Bronchial epithelial cell (primary cell): ENCODE measurements at regions not wholly inside any gene's neighbourhood (a gene's known extent, or its start where the extent isn't known, plus 50 kb on each side); places are given as distances from the start of the nearest gene placed in this dataset.

Experiments used
- DNase-seq: peaks from one replicate; pipeline ENCODE4 v3.0.0-alpha.2; 2010; ENCODE audit warnings: low read depth
- FAIRE-seq: peaks from 2 replicates; lab custom pipeline; 2011; peaks lifted over from hg19 to GRCh38; lab: Jason Lieb, UNC
- H3K27me3 ChIP-seq: 2 replicates; pipeline ENCODE4 v1.5.1; 2011; ENCODE audit warnings: low read length; ENCODE audit not compliant: control insufficient read depth, insufficient read depth
- H3K36me3 ChIP-seq: 2 replicates; pipeline ENCODE4 v1.5.1; 2011; ENCODE audit warnings: low read length; ENCODE audit not compliant: control insufficient read depth, insufficient read depth
- H3K4me3 ChIP-seq: 2 replicates; pipeline ENCODE4 v1.5.1; 2011; ENCODE audit warnings: mild to moderate bottlenecking, low read depth, low read length, control low read depth
- CTCF ChIP-seq: IDR thresholded peaks from 2 replicates; pipeline ENCODE4 v1.5.1; 2011; ENCODE audit warnings: mild to moderate bottlenecking, moderate library complexity, low read length, control low read depth, inconsistent platforms; ENCODE audit not compliant: insufficient read depth, severe bottlenecking

GRCh38 chr2:9753276-9753600 is 90.0 kb upstream of the TAF1B start:
- TF ChIP-seq CTCF: no peak
- DNase-seq: peak; percentile 99
- FAIRE-seq: peak; percentile 98
- Histone ChIP-seq H3K27me3 (no peaks in the 10 kb centered on the region), H3K4me3 (peak overlapping the region; percentile 40), H3K36me3 (no peaks in the 10 kb centered on the region)

GRCh38 chr2:9753665-9754531 is 89.4 kb upstream of the TAF1B start:
- H3K4me3 ChIP-seq: peak overlapping the region; percentile 14
- no peak for TF ChIP-seq CTCF
- FAIRE-seq (peak; percentile 79), DNase-seq (peak; percentile 79)
- H3K36me3 ChIP-seq: no peaks in the 10 kb centered on the region
- no peaks in the 10 kb centered on the region for H3K27me3 ChIP-seq

- no peaks in the 10 kb centered on the region for H3K36me3 ChIP-seq
- no peak overlapping the region for H3K4me3 ChIP-seq
- TF ChIP-seq CTCF: no peak
- DNase-seq (no peak), FAIRE-seq (no peak)
- H3K27me3 ChIP-seq: no peaks in the 10 kb centered on the region
Observed at GRCh38 chr2:9754532-9754887, 88.8 kb upstream of the TAF1B start.

GRCh38 chr2:9755008-9755407 is 88.3 kb upstream of the TAF1B start:
- FAIRE-seq: no peak
- H3K4me3 ChIP-seq: no peak overlapping the region

GRCh38 chr2:9755638-9756037 is 87.6 kb upstream of the TAF1B start:
- Histone ChIP-seq H3K36me3 (no peaks in the 10 kb centered on the region), H3K4me3 (no peak overlapping the region), H3K27me3 (no peaks in the 10 kb centered on the region)
- no peak for DNase-seq
- no peak for FAIRE-seq
- TF ChIP-seq CTCF: no peak

More at GRCh38 chr2:9755008-9755407, 88.3 kb upstream of the TAF1B start:
- Histone ChIP-seq H3K36me3 (no peaks in the 10 kb centered on the region), H3K27me3 (no peaks in the 10 kb centered on the region)
- no peak for DNase-seq
- no peak for TF ChIP-seq CTCF
